Stomach (tissue), 8 donors: ENCODE measurements at regions not wholly inside any gene's neighbourhood (a gene's known extent, or its start where the extent isn't known, plus 50 kb on each side); places are given as distances from the start of the nearest gene placed in this dataset.
"Not testable (repeated sequence)": the region's sequence is repeated elsewhere in the genome, so short reads cannot be mapped to it uniquely, and the experiment has no call there.

Experiments
- DNase-seq, 2 donors: peaks; one replicate each; pipeline versions ENCODE4 v3.0.0 to v3.0.0-alpha.2; 2013 to 2019
- H3K27ac ChIP-seq, 5 donors: fragments of 200-600 bp in 4 of 5; sonication (generic) in 4 of 5; one replicate each; pipeline ENCODE4 v1.5.1; 2013 to 2019; ENCODE audit warnings: mild to moderate bottlenecking in 1 of 5, moderate library complexity in 1 of 5
- H3K27me3 ChIP-seq, 3 donors: fragments of 200-600 bp; sonication (generic); one replicate each; pipeline ENCODE4 v1.5.1; 2017 to 2019; ENCODE audit warnings: mixed run types in 1 of 3
- H3K36me3 ChIP-seq, 4 donors: fragments of 200-600 bp; sonication (generic); 1 replicate in 3 of 4; 2 replicates in 1 of 4; pipeline ENCODE4 v1.5.1; 2016 to 2019
- H3K4me1 ChIP-seq, 4 donors: fragments of 200-600 bp; sonication (generic); one replicate each; pipeline ENCODE4 v1.5.1; 2016 to 2019
- H3K4me3 ChIP-seq, 4 donors: fragments of 200-600 bp; sonication (generic) in 3 of 4; one replicate each; pipeline ENCODE4 v1.5.1; 2016 to 2019; ENCODE audit warnings: mild to moderate bottlenecking in 1 of 4
- H3K9me3 ChIP-seq, 4 donors: fragments of 200-600 bp; sonication (generic); one replicate each; pipeline ENCODE4 v1.5.1; 2016 to 2019
- CTCF ChIP-seq, 7 experiments: fragments of 450-650 bp in 4 of 7; fragments of 200-600 bp in 3 of 7; sonication (generic) in 3 of 7; IDR thresholded peaks; one replicate each; pipeline ENCODE4 v1.5.1; 2016 to 2019; ENCODE audit warnings: antibody characterized with exemption in 7 of 7, control low read depth in 2 of 7, mild to moderate bottlenecking in 1 of 7
- EP300 ChIP-seq: sonication (generic); formaldehyde crosslinking; IDR thresholded peaks from one replicate; pipeline ENCODE4 v1.6.1; 2017; ENCODE audit warnings: antibody characterized with exemption
- POLR2A ChIP-seq, 4 donors: fragments of 450-650 bp; IDR thresholded peaks; one replicate each; pipeline ENCODE4 v1.6.1; 2016; ENCODE audit warnings: antibody characterized with exemption in 4 of 4, control low read depth in 2 of 4, mild to moderate bottlenecking in 1 of 4, moderate library complexity in 1 of 4
- POLR2AphosphoS5 ChIP-seq, 3 donors: sonication (generic); formaldehyde crosslinking; IDR thresholded peaks; one replicate each; pipeline ENCODE4 v1.6.1; 2016; ENCODE audit warnings: antibody characterized with exemption in 3 of 3
- WGBS, 5 donors: extraction: QIAGEN DNeasy Blood & Tissue Kit in 3 of 5; methylation state at CpG; one replicate each; pipeline versions ENCODE4 v1.1.5 to v1.1.7; 2013 to 2018; 5-methylcytosine and 5-hydroxymethylcytosine counted together
- intact Hi-C: fragments of 100-400 bp; cut with DNase I; formaldehyde crosslinking; loops from one replicate; pipeline ENCODE4 v1.15.1; 2023; ENCODE audit warnings: low total_unique reads
- donor health status: healthy with polysubstance abuse.
- donor health status: Bipolar disorder and iron deficiency.
- donor health status: healthy.

GRCh38 chr13:75175575-75175974, 306.4 kb downstream of the TBC1D4 start:
- Histone ChIP-seq H3K4me1 (no peaks in the 10 kb centered on the region), H3K4me3 (no peak overlapping the region), H3K36me3 (no peaks in the 10 kb centered on the region), H3K27ac (no peak overlapping the region), H3K9me3 (peaks cover 0 to 7% (median 4%) of the 10 kb centered on the region in 4 donors), H3K27me3 (no peaks in the 10 kb centered on the region)
- intact Hi-C loops, result no loop called here
- no peak for TF ChIP-seq POLR2AphosphoS5 (IDR thresholded peaks at IDR 0.05)
- no peak for TF ChIP-seq POLR2A (IDR thresholded peaks at IDR 0.05)
- no peak for TF ChIP-seq CTCF (IDR thresholded peaks at IDR 0.05)
- no peak for TF ChIP-seq EP300
- 70 to 81% (median 77%) methylated on average over 2 of the region's 2 CpGs for WGBS, 5 donors
- no peak for DNase-seq

GRCh38 chr13:75175097-75175496, 306.9 kb downstream of the TBC1D4 start:
- intact Hi-C loops, H3K9me3 ChIP-seq, H3K4me3 ChIP-seq, H3K27me3 ChIP-seq, H3K27ac ChIP-seq, H3K4me1 ChIP-seq, DNase-seq, H3K36me3 ChIP-seq: not testable (repeated sequence)
- WGBS, 5 donors, result 96 to 98% (median 98%) methylated on average over 2 of the region's 2 CpGs

GRCh38 chr13:75174481-75174880, 307.5 kb downstream of the TBC1D4 start:
- no peak overlapping the region for H3K4me3 ChIP-seq
- H3K4me1 ChIP-seq, result no peaks in the 10 kb centered on the region
- no peaks in the 10 kb centered on the region for H3K27me3 ChIP-seq
- intact Hi-C loops, result no loop called here
- no peak overlapping the region for H3K27ac ChIP-seq
- TF ChIP-seq POLR2A (IDR thresholded peaks at IDR 0.05) (no peak), POLR2AphosphoS5 (IDR thresholded peaks at IDR 0.05) (no peak), EP300 (no peak), CTCF (IDR thresholded peaks at IDR 0.05) (no peak)
- peaks cover 0 to 7% (median 4%) of the 10 kb centered on the region in 4 donors for H3K9me3 ChIP-seq
- no peaks in the 10 kb centered on the region for H3K36me3 ChIP-seq
- no peak for DNase-seq
- 66 to 75% (median 70%) methylated on average over 3 of the region's 3 CpGs for WGBS, 5 donors

- TF ChIP-seq EP300 (no peak), CTCF (IDR thresholded peaks at IDR 0.05) (no peak), POLR2AphosphoS5 (IDR thresholded peaks at IDR 0.05) (no peak), POLR2A (IDR thresholded peaks at IDR 0.05) (no peak)
- Histone ChIP-seq H3K36me3 (no peaks in the 10 kb centered on the region), H3K4me1 (no peaks in the 10 kb centered on the region), H3K27ac (no peak overlapping the region), H3K27me3 (no peaks in the 10 kb centered on the region), H3K9me3 (peaks cover 0 to 7% (median 4%) of the 10 kb centered on the region in 4 donors), H3K4me3 (no peak overlapping the region)
- WGBS, 5 donors, result 27 to 31% (median 28%) methylated on average over 9 of the region's 9 CpGs
- intact Hi-C loops, result no loop called here
- DNase-seq, result no peak
Observed at GRCh38 chr13:75173457-75174356, 308.3 kb downstream of the TBC1D4 start.

GRCh38 chr13:75170311-75170710, 311.7 kb downstream of the TBC1D4 start:
- WGBS, 5 donors, result 67 to 86% (median 71%) methylated on average over 3 of the region's 3 CpGs
- H3K4me1 ChIP-seq, result no peaks in the 10 kb centered on the region
- H3K27me3 ChIP-seq, result no peaks in the 10 kb centered on the region
- DNase-seq, result no peak
- no peaks in the 10 kb centered on the region for H3K9me3 ChIP-seq
- intact Hi-C loops, result no loop called here
- H3K36me3 ChIP-seq, result no peaks in the 10 kb centered on the region
- no peak for TF ChIP-seq CTCF (IDR thresholded peaks at IDR 0.05)
- no peak for TF ChIP-seq POLR2A (IDR thresholded peaks at IDR 0.05)
- TF ChIP-seq POLR2AphosphoS5 (IDR thresholded peaks at IDR 0.05), result no peak
- TF ChIP-seq EP300, result no peak
- no peak overlapping the region for H3K4me3 ChIP-seq
- no peak overlapping the region for H3K27ac ChIP-seq
